ENCODE measurements at regions not wholly inside any gene's neighbourhood (a gene's known extent, or its start where the extent isn't known, plus 50 kb on each side); places are given as distances from the start of the nearest gene placed in this dataset.

DNA sequence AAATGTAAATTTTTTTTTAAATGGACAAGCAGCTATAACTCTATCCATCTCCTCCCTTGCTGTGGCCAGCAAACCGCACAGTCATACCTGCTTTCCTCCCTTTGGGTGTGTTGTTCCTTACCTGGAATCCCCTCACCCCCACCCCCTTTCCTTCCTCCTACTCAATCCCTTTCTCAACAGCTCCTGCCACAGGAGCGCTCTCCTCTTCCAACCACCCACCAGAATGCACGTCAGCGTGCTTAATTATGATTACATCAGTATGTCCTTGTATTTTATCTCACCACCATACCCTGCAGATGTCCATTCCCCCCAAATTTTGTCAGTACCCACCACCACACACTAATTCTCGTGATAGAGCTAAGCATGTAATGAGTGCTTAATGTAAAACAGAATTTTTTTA is 60.9 kb upstream of the LMO2 start (continued):
- TF ChIP-seq HMGXB4 (CRISPR knock-in tag; IDR thresholded peaks at IDR 0.05) (no peak), NONO (IDR thresholded peaks at IDR 0.05; ENCODE audit: low read depth in 2 of 2, low read length in 1 of 2) (no peak), SRSF7 (optimal IDR thresholded peaks at IDR 0.05; ENCODE audit: low read depth, low read length) (no peak), MCM3 (IDR thresholded peaks at IDR 0.05) (no peak), SIRT6 (IDR thresholded peaks at IDR 0.05; ENCODE audit: low read depth, low read length) (no peak), SRSF9 (IDR thresholded peaks at IDR 0.05; ENCODE audit: borderline replicate concordance, low read depth, low read length) (no peak), LARP7 (IDR thresholded peaks at IDR 0.05) (no peak), TRIM24 (IDR thresholded peaks at IDR 0.05) (0 out of 4 replicates have a peak, but pooled peaks of 1 of the 2 experiments have one; percentile 23), ERF (CRISPR knock-in tag; IDR thresholded peaks at IDR 0.05) (no peak), ATF1 (CRISPR knock-in tag; IDR thresholded peaks at IDR 0.05) (no peak), ATF1 (tag; IDR thresholded peaks at IDR 0.05) (peak; percentile 44; the same call in 1 of the 2 replicates), SETDB1 (IDR thresholded peaks at IDR 0.05; ENCODE audit: low read length) (no peak), E2F6 (IDR thresholded peaks at IDR 0.05; ENCODE audit: borderline replicate concordance in 1 of 2, extremely low read depth in 1 of 2, insufficient read depth in 1 of 2, insufficient read length in 1 of 2, low read depth in 1 of 2, low read length in 1 of 2, poor library complexity in 1 of 2, severe bottlenecking in 1 of 2) (peak in 1 of 2 experiments; percentile 7), ZNF717 (CRISPR knock-in tag; IDR thresholded peaks at IDR 0.05) (no peak), IRF9 (tag; IDR thresholded peaks at IDR 0.05) (no peak), JUND (IDR thresholded peaks at IDR 0.05; ENCODE audit: borderline replicate concordance, low read depth, low read length) (peak; percentile 11; the same call in 1 of the 2 replicates), JUND (tag; IDR thresholded peaks at IDR 0.05; ENCODE audit: borderline replicate concordance, low read depth, low read length) (peak; percentile 18; the same call in 1 of the 3 replicates), ATF7 (IDR thresholded peaks at IDR 0.05) (peak; percentile 37; the same call in 1 of the 2 replicates), MBD2 (IDR thresholded peaks at IDR 0.05; ENCODE audit: borderline replicate concordance, low read depth) (no peak), PHTF2 (CRISPR knock-in tag; IDR thresholded peaks at IDR 0.05) (no peak), ARNT (IDR thresholded peaks at IDR 0.05) (0 out of 4 replicates have a peak, but pooled peaks of 1 of the 2 experiments have one; percentile 22), MNT (conservative IDR thresholded peaks at IDR 0.05) (peak in 1 of 2 experiments; percentile 42; a peak in 1 of 4 replicates), NFE2 (IDR thresholded peaks at IDR 0.05; ENCODE audit: low read depth) (peak; percentile 69)
- TF ChIP-seq, protein P1, sequence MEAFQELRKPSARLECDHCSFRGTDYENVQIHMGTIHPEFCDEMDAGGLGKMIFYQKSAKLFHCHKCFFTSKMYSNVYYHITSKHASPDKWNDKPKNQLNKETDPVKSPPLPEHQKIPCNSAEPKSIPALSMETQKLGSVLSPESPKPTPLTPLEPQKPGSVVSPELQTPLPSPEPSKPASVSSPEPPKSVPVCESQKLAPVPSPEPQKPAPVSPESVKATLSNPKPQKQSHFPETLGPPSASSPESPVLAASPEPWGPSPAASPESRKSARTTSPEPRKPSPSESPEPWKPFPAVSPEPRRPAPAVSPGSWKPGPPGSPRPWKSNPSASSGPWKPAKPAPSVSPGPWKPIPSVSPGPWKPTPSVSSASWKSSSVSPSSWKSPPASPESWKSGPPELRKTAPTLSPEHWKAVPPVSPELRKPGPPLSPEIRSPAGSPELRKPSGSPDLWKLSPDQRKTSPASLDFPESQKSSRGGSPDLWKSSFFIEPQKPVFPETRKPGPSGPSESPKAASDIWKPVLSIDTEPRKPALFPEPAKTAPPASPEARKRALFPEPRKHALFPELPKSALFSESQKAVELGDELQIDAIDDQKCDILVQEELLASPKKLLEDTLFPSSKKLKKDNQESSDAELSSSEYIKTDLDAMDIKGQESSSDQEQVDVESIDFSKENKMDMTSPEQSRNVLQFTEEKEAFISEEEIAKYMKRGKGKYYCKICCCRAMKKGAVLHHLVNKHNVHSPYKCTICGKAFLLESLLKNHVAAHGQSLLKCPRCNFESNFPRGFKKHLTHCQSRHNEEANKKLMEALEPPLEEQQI (IDR thresholded peaks at IDR 0.05): no peak

Measured in K562 (cell line).